ENCODE measurements at regions not wholly inside any gene's neighbourhood (a gene's known extent, or its start where the extent isn't known, plus 50 kb on each side); places are given as distances from the start of the nearest gene placed in this dataset.

- intact Hi-C loops (cut with micrococcal nuclease; ENCODE audit: unreplicated experiment) (loop anchor here (5.0 kb wide), 1 partner anchor 177 kb away; no protein-coding TSS in a partner anchor), in situ Hi-C loops (cut with HindIII; ENCODE audit: extremely low pct_ligation_motif_present, low pct_unique_long_range_greater_than_20kb) (loop anchor here (5.0 to 10.0 kb wide), 2 partner anchors 33 to 175 kb away; partner anchors contain the start of gene INHBB)
- FAIRE-seq, result no peak
- no peak overlapping the region for H2AFZ ChIP-seq (ENCODE audit: low read length)
- DNase-seq (ENCODE audit: low spot score), result no peak
- no peaks in the 10 kb centered on the region for H4K20me1 ChIP-seq (ENCODE audit: insufficient read depth, low read length)
- H3K9ac ChIP-seq (ENCODE audit: insufficient read depth, low read depth, low read length), result no peak overlapping the region
- POLR2A ChIA-PET, result interaction anchor here (1.2 to 1.7 kb wide), 3 partner anchors 27 to 53 kb away, joined by 3 to 9 read pairs (median 4); no protein-coding TSS in a partner anchor
- H3K79me2 ChIP-seq (ENCODE audit: insufficient read depth, low read length), result no peaks in the 10 kb centered on the region
- H3K4me1 ChIP-seq (ENCODE audit: insufficient read depth, low read length), result peaks cover 65% of the 10 kb centered on the region
- no peaks in the 10 kb centered on the region for H3K36me3 ChIP-seq (replicated peaks in 1 of 2; ENCODE audit: control insufficient read depth in 1 of 2, insufficient read depth in 2 of 2, low read length in 2 of 2)
- peaks cover 0 to 14% of the 10 kb centered on the region in 2 experiments; a peak in 4 of 5 replicates for H3K27me3 ChIP-seq (ENCODE audit: control insufficient read depth in 1 of 2, insufficient read depth in 2 of 2, low read length in 2 of 2)
- peak; percentile 47 for ATAC-seq
- no peak overlapping the region for H3K4me3 ChIP-seq (replicated peaks in 1 of 3; ENCODE audit: insufficient read depth in 1 of 3, low read depth in 2 of 3, low read length in 3 of 3)
- no peaks in the 10 kb centered on the region for H3K9me3 ChIP-seq (ENCODE audit: low read length)
- no TSS peak for BruUV-seq (replicated peaks)
- WGBS (ENCODE audit: low lambda C conversion rate), result 31% methylated on average over 6 of the region's 6 CpGs
- no peak overlapping the region for H3K27ac ChIP-seq (ENCODE audit: extremely low read length, insufficient read depth, low read length)
- no peak overlapping the region for H3K4me2 ChIP-seq (ENCODE audit: low read depth, low read length)
- CTCF ChIA-PET (ENCODE audit: low intra/inter-chr PET ratio, low total read pairs), result interaction anchor here (1.1 to 1.5 kb wide), 2 partner anchors 82 to 176 kb away, joined by 3 to 6 read pairs; no protein-coding TSS in a partner anchor
- 0 out of 2 replicates have a peak, but pooled peaks have one; percentile 59 for TF ChIP-seq MEIS1 (CRISPR knock-in tag; IDR thresholded peaks at IDR 0.05; ENCODE audit: borderline replicate concordance)
- no peak for TF ChIP-seq KAT8 (CRISPR knock-in tag; IDR thresholded peaks at IDR 0.05)
- peak; percentile 59 for TF ChIP-seq STAG1 (CRISPR knock-in tag; IDR thresholded peaks at IDR 0.05)
- no peak for TF ChIP-seq ZNF564 (CRISPR knock-in tag; IDR thresholded peaks at IDR 0.05)
- TF ChIP-seq ZFX (CRISPR knock-in tag; IDR thresholded peaks at IDR 0.05; ENCODE audit: low read depth), result 0 out of 2 replicates have a peak, but pooled peaks have one; percentile 41
- no peak for TF ChIP-seq ZIK1 (CRISPR knock-in tag; IDR thresholded peaks at IDR 0.05; ENCODE audit: borderline replicate concordance, low read depth)
- TF ChIP-seq ZNF543 (CRISPR knock-in tag; IDR thresholded peaks at IDR 0.05), result 0 out of 2 replicates have a peak, but pooled peaks have one; percentile 43
- TF ChIP-seq ZFP41 (CRISPR knock-in tag; IDR thresholded peaks at IDR 0.05; ENCODE audit: borderline replicate concordance), result no peak
- no peak for TF ChIP-seq ZNF280B (CRISPR knock-in tag; IDR thresholded peaks at IDR 0.05; ENCODE audit: borderline replicate concordance)
- TF ChIP-seq CENPT (CRISPR knock-in tag; IDR thresholded peaks at IDR 0.05; ENCODE audit: low read depth), result no peak
- no peak for TF ChIP-seq ZNF557 (CRISPR knock-in tag; IDR thresholded peaks at IDR 0.05)
- no peak for TF ChIP-seq ZBTB46 (CRISPR knock-in tag; IDR thresholded peaks at IDR 0.05; ENCODE audit: borderline replicate concordance)
- peak; percentile 55 for TF ChIP-seq ZNF687 (CRISPR knock-in tag; IDR thresholded peaks at IDR 0.05)
- peak; percentile 17; the same call in 1 of the 2 replicates for TF ChIP-seq ZBTB33 (CRISPR knock-in tag; IDR thresholded peaks at IDR 0.05)
- TF ChIP-seq ZNF326 (CRISPR knock-in tag; IDR thresholded peaks at IDR 0.05; ENCODE audit: borderline replicate concordance), result no peak
Measured at GRCh38 chr2:120519469-120519868, 173.5 kb downstream of the INHBB start.
